GM23338 (cell line): ENCODE measurements at regions not wholly inside any gene's neighbourhood (a gene's known extent, or its start where the extent isn't known, plus 50 kb on each side); places are given as distances from the start of the nearest gene placed in this dataset.

ENCODE experiments used
- ATAC-seq: fragments of 200-7000 bp; cut with Tn5 transposase; 3 replicates; pipeline ENCODE4 v1.9.1; 2020
- DNase-seq: peaks from one replicate; pipeline ENCODE4 v3.0.0-alpha.2; 2015; ENCODE audit warnings: low spot score
- H2AFZ ChIP-seq: fragments of 200-600 bp; sonication (generic); 2 replicates; pipeline ENCODE4 v1.8.0; 2016; ENCODE audit warnings: antibody characterized with exemption, mild to moderate bottlenecking, moderate library complexity
- H3F3A ChIP-seq: fragments of 200-600 bp; sonication (generic); replicated peaks from 2 replicates; pipeline ENCODE4 v1.8.0; 2017; ENCODE audit warnings: antibody characterized with exemption, mixed run types, low read depth
- H3K27ac ChIP-seq: fragments of 200-600 bp; sonication (generic); 2 replicates; pipeline ENCODE4 v1.6.1; 2016; ENCODE audit warnings: low read depth
- H3K27me3 ChIP-seq: fragments of 200-600 bp; sonication (generic); 2 replicates; pipeline ENCODE4 v1.8.0; 2016; ENCODE audit warnings: mild to moderate bottlenecking, mixed run types, moderate library complexity; ENCODE audit not compliant: insufficient read depth
- H3K36me3 ChIP-seq: fragments of 200-600 bp; sonication (generic); 2 replicates; pipeline ENCODE4 v1.8.0; 2016; ENCODE audit warnings: mild to moderate bottlenecking; ENCODE audit not compliant: insufficient read depth
- H3K4me1 ChIP-seq: fragments of 200-600 bp; sonication (generic); 2 replicates; pipeline ENCODE4 v1.8.0; 2016; ENCODE audit warnings: mild to moderate bottlenecking, moderate library complexity; ENCODE audit not compliant: insufficient read depth
- H3K4me2 ChIP-seq: fragments of 200-600 bp; sonication (generic); 2 replicates; pipeline ENCODE4 v1.7.1; 2017; ENCODE audit warnings: mixed run types
- H3K4me3 ChIP-seq: fragments of 200-600 bp; sonication (generic); 2 replicates; pipeline ENCODE4 v1.6.1; 2016; ENCODE audit warnings: mixed run types
- H3K79me2 ChIP-seq: fragments of 200-600 bp; sonication (generic); replicated peaks from 2 replicates; pipeline ENCODE4 v1.8.0; 2017; ENCODE audit warnings: mild to moderate bottlenecking; ENCODE audit not compliant: insufficient read depth
- H3K9me2 ChIP-seq: fragments of 200-600 bp; sonication (generic); 2 replicates; pipeline ENCODE4 v1.8.0; 2017; ENCODE audit not compliant: insufficient read depth
- H4K20me1 ChIP-seq: fragments of 200-600 bp; sonication (generic); replicated peaks from 2 replicates; pipeline ENCODE4 v1.8.0; 2017; ENCODE audit warnings: mild to moderate bottlenecking; ENCODE audit not compliant: insufficient read depth
- H3K27ac Mint-ChIP-seq: 2 replicates; pipeline ENCODE4 v1.8.0; 2020; ENCODE audit warnings: inconsistent platforms, mild to moderate bottlenecking, moderate library complexity, mixed read lengths
- H3K27me3 Mint-ChIP-seq: 3 replicates; pipeline ENCODE4 v1.8.0; 2022; ENCODE audit warnings: low read depth, mild to moderate bottlenecking, moderate library complexity, mixed read lengths, inconsistent platforms; ENCODE audit not compliant: insufficient read depth, poor library complexity
- H3K36me3 Mint-ChIP-seq: 3 replicates; pipeline ENCODE4 v1.8.0; 2021; ENCODE audit warnings: low read depth, mild to moderate bottlenecking, inconsistent platforms, moderate library complexity, mixed read lengths
- H3K4me1 Mint-ChIP-seq: 3 replicates; pipeline ENCODE4 v1.8.0; 2020; ENCODE audit warnings: mild to moderate bottlenecking, inconsistent platforms, mixed read lengths
- H3K4me3 Mint-ChIP-seq: 3 replicates; pipeline ENCODE4 v1.8.0; 2021; ENCODE audit warnings: moderate library complexity, mild to moderate bottlenecking, inconsistent platforms, mixed read lengths
- H3K9me3 Mint-ChIP-seq: 3 replicates; pipeline ENCODE4 v1.8.0; 2020; ENCODE audit warnings: moderate library complexity, mild to moderate bottlenecking, inconsistent platforms, mixed read lengths
- EZH2 ChIP-seq: fragments of 200-600 bp; sonication (generic); IDR thresholded peaks from one replicate; pipeline ENCODE4 v1.8.0; 2017; ENCODE audit warnings: antibody characterized with exemption, mild to moderate bottlenecking, low read depth; ENCODE audit not compliant: unreplicated experiment
- EZH2phosphoT487 ChIP-seq: fragments of 200-600 bp; sonication (generic); IDR thresholded peaks from one replicate; pipeline ENCODE4 v1.8.1; 2018; ENCODE audit warnings: antibody characterized with exemption; ENCODE audit not compliant: unreplicated experiment
- NANOG ChIP-seq: IDR thresholded peaks from 2 replicates; pipeline ENCODE4 v1.6.1; 2016; ENCODE audit warnings: antibody characterized with exemption, borderline replicate concordance
- POLR2AphosphoS5 ChIP-seq: IDR thresholded peaks from 2 replicates; pipeline ENCODE4 v1.6.1; 2016; ENCODE audit warnings: antibody characterized with exemption, low read depth
- ZNF331 ChIP-seq: fragments of 250-450 bp; sonication (Bioruptor Pico); IDR thresholded peaks from 2 replicates; pipeline ENCODE4 v1.5.0; 2020; ENCODE audit warnings: low read depth, mild to moderate bottlenecking, moderate library complexity
- TF ChIP-seq, protein P1 (sequence below): IDR thresholded peaks from one replicate; pipeline ENCODE4 v1.6.1; 2018; ENCODE audit warnings: antibody characterized with exemption; ENCODE audit not compliant: unreplicated experiment
- TF ChIP-seq, protein P2 (sequence below): IDR thresholded peaks from 2 replicates; pipeline ENCODE4 v1.6.1; 2016; ENCODE audit warnings: antibody characterized with exemption
- TF ChIP-seq, protein P3 (sequence below), 2 experiments: fragments of 200-600 bp in 1 of 2; sonication (generic) in 1 of 2; conservative IDR thresholded peaks; 2 replicates each; pipeline versions ENCODE4 v1.5.1 to v1.6.1; 2016 to 2017; ENCODE audit warnings: antibody characterized with exemption in 2 of 2, low read depth in 2 of 2, mild to moderate bottlenecking in 2 of 2, moderate library complexity in 1 of 2

DNA sequence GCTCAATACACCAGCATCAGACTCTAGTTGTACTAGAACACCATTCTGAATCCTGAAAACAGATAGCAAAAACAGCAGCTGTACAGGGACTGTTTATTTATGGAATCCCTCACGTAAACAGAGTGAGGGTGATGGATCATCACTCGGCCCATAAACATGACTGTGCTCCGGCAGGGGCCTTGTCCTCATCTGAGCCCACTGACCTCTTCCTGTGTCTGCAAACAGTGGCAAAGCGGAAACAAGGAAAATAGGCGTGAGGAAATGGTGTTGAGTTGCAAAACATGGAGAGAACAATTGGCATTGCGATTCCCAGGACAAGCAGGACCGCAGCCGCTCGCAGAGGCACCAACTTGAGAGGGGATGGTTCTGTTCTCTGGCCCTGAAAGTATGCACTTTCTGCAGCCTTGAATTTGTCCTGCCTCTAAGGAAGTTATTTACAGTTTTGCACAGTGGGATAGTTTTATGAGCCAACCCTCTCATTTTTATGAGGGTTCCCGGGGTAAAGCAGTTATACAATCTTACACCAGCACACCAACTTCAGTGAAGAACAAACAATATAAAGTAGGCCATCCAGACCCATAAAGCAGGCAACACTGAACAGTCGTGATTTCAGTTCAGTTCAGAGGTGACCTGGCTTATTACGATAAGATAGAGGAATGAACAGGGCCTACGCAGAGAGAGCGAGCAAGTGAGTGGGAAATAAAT is 248.0 kb upstream of the FZD8 start (continued):
- TF ChIP-seq ZNF331 (CRISPR knock-in tag) (no peak), EZH2 (no peak), POLR2AphosphoS5 (no peak)
- TF ChIP-seq, protein P1, sequence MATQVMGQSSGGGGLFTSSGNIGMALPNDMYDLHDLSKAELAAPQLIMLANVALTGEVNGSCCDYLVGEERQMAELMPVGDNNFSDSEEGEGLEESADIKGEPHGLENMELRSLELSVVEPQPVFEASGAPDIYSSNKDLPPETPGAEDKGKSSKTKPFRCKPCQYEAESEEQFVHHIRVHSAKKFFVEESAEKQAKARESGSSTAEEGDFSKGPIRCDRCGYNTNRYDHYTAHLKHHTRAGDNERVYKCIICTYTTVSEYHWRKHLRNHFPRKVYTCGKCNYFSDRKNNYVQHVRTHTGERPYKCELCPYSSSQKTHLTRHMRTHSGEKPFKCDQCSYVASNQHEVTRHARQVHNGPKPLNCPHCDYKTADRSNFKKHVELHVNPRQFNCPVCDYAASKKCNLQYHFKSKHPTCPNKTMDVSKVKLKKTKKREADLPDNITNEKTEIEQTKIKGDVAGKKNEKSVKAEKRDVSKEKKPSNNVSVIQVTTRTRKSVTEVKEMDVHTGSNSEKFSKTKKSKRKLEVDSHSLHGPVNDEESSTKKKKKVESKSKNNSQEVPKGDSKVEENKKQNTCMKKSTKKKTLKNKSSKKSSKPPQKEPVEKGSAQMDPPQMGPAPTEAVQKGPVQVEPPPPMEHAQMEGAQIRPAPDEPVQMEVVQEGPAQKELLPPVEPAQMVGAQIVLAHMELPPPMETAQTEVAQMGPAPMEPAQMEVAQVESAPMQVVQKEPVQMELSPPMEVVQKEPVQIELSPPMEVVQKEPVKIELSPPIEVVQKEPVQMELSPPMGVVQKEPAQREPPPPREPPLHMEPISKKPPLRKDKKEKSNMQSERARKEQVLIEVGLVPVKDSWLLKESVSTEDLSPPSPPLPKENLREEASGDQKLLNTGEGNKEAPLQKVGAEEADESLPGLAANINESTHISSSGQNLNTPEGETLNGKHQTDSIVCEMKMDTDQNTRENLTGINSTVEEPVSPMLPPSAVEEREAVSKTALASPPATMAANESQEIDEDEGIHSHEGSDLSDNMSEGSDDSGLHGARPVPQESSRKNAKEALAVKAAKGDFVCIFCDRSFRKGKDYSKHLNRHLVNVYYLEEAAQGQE: no peak
- TF ChIP-seq, protein P2, sequence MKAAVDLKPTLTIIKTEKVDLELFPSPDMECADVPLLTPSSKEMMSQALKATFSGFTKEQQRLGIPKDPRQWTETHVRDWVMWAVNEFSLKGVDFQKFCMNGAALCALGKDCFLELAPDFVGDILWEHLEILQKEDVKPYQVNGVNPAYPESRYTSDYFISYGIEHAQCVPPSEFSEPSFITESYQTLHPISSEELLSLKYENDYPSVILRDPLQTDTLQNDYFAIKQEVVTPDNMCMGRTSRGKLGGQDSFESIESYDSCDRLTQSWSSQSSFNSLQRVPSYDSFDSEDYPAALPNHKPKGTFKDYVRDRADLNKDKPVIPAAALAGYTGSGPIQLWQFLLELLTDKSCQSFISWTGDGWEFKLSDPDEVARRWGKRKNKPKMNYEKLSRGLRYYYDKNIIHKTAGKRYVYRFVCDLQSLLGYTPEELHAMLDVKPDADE: no peak

DNA sequence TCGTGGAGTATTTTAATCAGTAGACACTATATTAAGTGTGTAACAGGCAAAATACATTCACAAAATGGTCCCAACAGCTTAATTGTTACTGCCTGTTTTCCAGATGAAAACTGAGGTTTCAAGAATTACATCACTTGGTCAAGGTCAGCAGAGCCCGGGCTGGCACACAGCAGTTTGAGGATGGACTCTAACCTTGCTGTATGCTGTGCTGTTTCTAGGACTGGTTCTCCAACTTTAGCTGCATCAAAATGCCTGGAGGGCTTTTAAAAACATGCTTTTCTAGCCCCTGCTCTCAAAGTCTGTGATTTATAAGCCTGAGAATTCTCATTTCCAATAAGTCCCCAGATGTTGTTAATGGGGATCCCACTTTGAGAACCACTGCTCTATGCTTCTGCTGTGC is 247.1 kb upstream of the FZD8 start:
- H3K9me2 ChIP-seq: no peaks in the 10 kb centered on the region; the same call in 1 of the 2 replicates
- peaks cover 2% of the 10 kb centered on the region for H3K27me3 Mint-ChIP-seq
- H2AFZ ChIP-seq: no peak overlapping the region
- H3K27ac ChIP-seq: no peak overlapping the region
- H4K20me1 ChIP-seq: no peaks in the 10 kb centered on the region
- H3K4me1 ChIP-seq: peaks cover 8% of the 10 kb centered on the region; the same call in 1 of the 2 replicates
- H3K4me2 ChIP-seq: no peak overlapping the region
- ATAC-seq (no peak), DNase-seq (no peak)
- TF ChIP-seq ZNF331 (CRISPR knock-in tag) (no peak), EZH2phosphoT487 (no peak), NANOG (no peak)
- TF ChIP-seq, protein P3, sequence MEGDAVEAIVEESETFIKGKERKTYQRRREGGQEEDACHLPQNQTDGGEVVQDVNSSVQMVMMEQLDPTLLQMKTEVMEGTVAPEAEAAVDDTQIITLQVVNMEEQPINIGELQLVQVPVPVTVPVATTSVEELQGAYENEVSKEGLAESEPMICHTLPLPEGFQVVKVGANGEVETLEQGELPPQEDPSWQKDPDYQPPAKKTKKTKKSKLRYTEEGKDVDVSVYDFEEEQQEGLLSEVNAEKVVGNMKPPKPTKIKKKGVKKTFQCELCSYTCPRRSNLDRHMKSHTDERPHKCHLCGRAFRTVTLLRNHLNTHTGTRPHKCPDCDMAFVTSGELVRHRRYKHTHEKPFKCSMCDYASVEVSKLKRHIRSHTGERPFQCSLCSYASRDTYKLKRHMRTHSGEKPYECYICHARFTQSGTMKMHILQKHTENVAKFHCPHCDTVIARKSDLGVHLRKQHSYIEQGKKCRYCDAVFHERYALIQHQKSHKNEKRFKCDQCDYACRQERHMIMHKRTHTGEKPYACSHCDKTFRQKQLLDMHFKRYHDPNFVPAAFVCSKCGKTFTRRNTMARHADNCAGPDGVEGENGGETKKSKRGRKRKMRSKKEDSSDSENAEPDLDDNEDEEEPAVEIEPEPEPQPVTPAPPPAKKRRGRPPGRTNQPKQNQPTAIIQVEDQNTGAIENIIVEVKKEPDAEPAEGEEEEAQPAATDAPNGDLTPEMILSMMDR (conservative IDR thresholded peaks at IDR 0.05; ENCODE audit: low read depth in 2 of 2): no peak
- H3K27ac Mint-ChIP-seq: no peak overlapping the region
- no peak overlapping the region for H3K4me3 ChIP-seq
- H3K36me3 ChIP-seq: no peaks in the 10 kb centered on the region; the same call in 1 of the 2 replicates
- H3F3A ChIP-seq: no peaks in the 10 kb centered on the region
- H3K4me1 Mint-ChIP-seq: peaks cover 11% of the 10 kb centered on the region
- no peaks in the 10 kb centered on the region for H3K27me3 ChIP-seq
- peaks cover 7% of the 10 kb centered on the region; the same call in 2 of the 3 replicates for H3K36me3 Mint-ChIP-seq
- H3K4me3 Mint-ChIP-seq: no peak overlapping the region
- no peaks in the 10 kb centered on the region for H3K79me2 ChIP-seq
- H3K9me3 Mint-ChIP-seq: peaks cover 26% of the 10 kb centered on the region
